SK-N-SH (cell line): ENCODE measurements at regions not wholly inside any gene's neighbourhood (a gene's known extent, or its start where the extent isn't known, plus 50 kb on each side); places are given as distances from the start of the nearest gene placed in this dataset.

Experiments
- CTCF ChIP-seq: fragments of 200-600 bp; sonication (generic); IDR thresholded peaks from 2 replicates; pipeline ENCODE4 v1.6.1; 2017; ENCODE audit warnings: antibody characterized with exemption, mild to moderate bottlenecking, moderate library complexity
- ELF1 ChIP-seq: IDR thresholded peaks from 2 replicates; pipeline ENCODE4 v1.4.0; 2012
- EP300 ChIP-seq, 2 experiments: IDR thresholded peaks; 2 replicates each; pipeline versions ENCODE4 v1.4.0 to v1.6.1; 2012; ENCODE audit warnings: borderline replicate concordance in 1 of 2, low read depth in 1 of 2, low read length in 1 of 2
- JUND ChIP-seq: IDR thresholded peaks from 2 replicates; pipeline ENCODE4 v1.4.0; 2012
- NFIC ChIP-seq: IDR thresholded peaks from 2 replicates; pipeline ENCODE4 v1.4.0; 2012; ENCODE audit warnings: borderline replicate concordance
- NRF1 ChIP-seq: IDR thresholded peaks from 2 replicates; pipeline ENCODE4 v1.6.1; 2012; ENCODE audit warnings: low read depth, mild to moderate bottlenecking, low read length
- POLR2AphosphoS5 ChIP-seq: IDR thresholded peaks from 2 replicates; pipeline ENCODE4 v1.6.1; 2012; ENCODE audit warnings: low read depth, low read length
- REST ChIP-seq: IDR thresholded peaks from 2 replicates; pipeline ENCODE4 v1.6.1; 2012; ENCODE audit warnings: mild to moderate bottlenecking, low read depth, low read length, moderate library complexity
- RFX5 ChIP-seq: IDR thresholded peaks from 2 replicates; pipeline ENCODE4 v1.6.1; 2012; ENCODE audit warnings: mild to moderate bottlenecking, improper control_type of control experiment, low read length
- TAF1 ChIP-seq: IDR thresholded peaks from 2 replicates; pipeline ENCODE4 v1.6.1; 2012; ENCODE audit warnings: low read depth, mild to moderate bottlenecking, low read length, moderate library complexity, borderline replicate concordance
- TCF12 ChIP-seq: IDR thresholded peaks from 2 replicates; pipeline ENCODE4 v1.4.0; 2012
- YY1 ChIP-seq: IDR thresholded peaks from 2 replicates; pipeline ENCODE4 v1.4.0; 2012; ENCODE audit warnings: low read depth, mild to moderate bottlenecking
- ZBTB33 ChIP-seq: IDR thresholded peaks from 2 replicates; pipeline ENCODE4 v1.4.0; 2012; ENCODE audit warnings: low read depth, borderline replicate concordance

GRCh38 chr2:120622886-120623753 is 112.5 kb upstream of the GLI2 start:
- no peak for TF ChIP-seq CTCF
- TF ChIP-seq TAF1, result no peak
- TF ChIP-seq TCF12, result no peak
- no peak for TF ChIP-seq RFX5
- no peak for TF ChIP-seq EP300 (IDR thresholded peaks at IDR 0.05; ENCODE audit: borderline replicate concordance in 1 of 2, low read depth in 1 of 2, low read length in 1 of 2)
- no peak for TF ChIP-seq ZBTB33
- no peak for TF ChIP-seq ELF1
- no peak for TF ChIP-seq NRF1
- no peak for TF ChIP-seq POLR2AphosphoS5
- no peak for TF ChIP-seq JUND
- no peak for TF ChIP-seq NFIC
- TF ChIP-seq YY1, result no peak
- TF ChIP-seq REST, result no peak
